ENCODE measurements at regions not wholly inside any gene's neighbourhood (a gene's known extent, or its start where the extent isn't known, plus 50 kb on each side); places are given as distances from the start of the nearest gene placed in this dataset.

DNA sequence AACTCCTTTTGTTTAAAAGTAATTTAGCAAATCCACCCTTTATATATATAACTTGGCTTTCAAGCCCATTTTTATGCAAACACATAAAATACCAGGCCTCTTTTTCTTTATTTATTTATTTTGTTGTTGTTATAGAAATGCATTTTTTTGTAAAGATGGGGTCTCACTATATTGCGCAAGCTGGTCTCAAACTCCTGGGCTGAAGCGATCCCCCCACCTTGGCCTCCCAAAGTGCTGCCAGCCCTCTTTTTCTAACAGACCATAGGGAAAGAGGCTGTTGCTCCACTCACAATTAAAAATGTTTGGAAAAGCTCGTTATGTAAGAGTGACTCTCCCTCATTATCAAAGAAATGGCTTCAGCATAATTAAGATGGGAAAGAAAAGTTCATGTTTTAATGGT, 440.9 kb downstream of the HACE1 start:
- TF ChIP-seq CTCF (IDR thresholded peaks at IDR 0.05; ENCODE audit: control extremely low read depth in 1 of 3, insufficient read depth in 1 of 3, low read depth in 1 of 3, low read length in 3 of 3) = no peak
- TF ChIP-seq EZH2 (IDR thresholded peaks at IDR 0.05; ENCODE audit: low read depth, low read length, severe bottlenecking) = no peak
- TF ChIP-seq SIX5 (IDR thresholded peaks at IDR 0.05; ENCODE audit: low read depth, low read length) = no peak
- no peak for TF ChIP-seq POLR2AphosphoS5 (IDR thresholded peaks at IDR 0.05; ENCODE audit: low read depth, low read length)
- TF ChIP-seq EP300 (IDR thresholded peaks at IDR 0.05; ENCODE audit: borderline replicate concordance in 1 of 2, low read depth in 2 of 2, low read length in 2 of 2) = no peak
- TF ChIP-seq CREB1 (IDR thresholded peaks at IDR 0.05) = no peak
- no peak for TF ChIP-seq PHF8 (conservative IDR thresholded peaks at IDR 0.05; ENCODE audit: low read depth, low read length)
- TF ChIP-seq BCL11A (IDR thresholded peaks at IDR 0.05; ENCODE audit: low read depth in 2 of 2, low read length in 2 of 2) = no peak
- TF ChIP-seq JUND (IDR thresholded peaks at IDR 0.05; ENCODE audit: low read length) = no peak
- no peak for TF ChIP-seq JUN (IDR thresholded peaks at IDR 0.05; ENCODE audit: low read depth, low read length)
- no peak for TF ChIP-seq RNF2 (IDR thresholded peaks at IDR 0.05; ENCODE audit: borderline replicate concordance, low read depth, low read length, missing control alignments, poor library complexity, severe bottlenecking)
- no peak for TF ChIP-seq POLR2A (IDR thresholded peaks at IDR 0.05; ENCODE audit: control extremely low read depth in 1 of 2, low read depth in 2 of 2, low read length in 2 of 2)
- no peak for TF ChIP-seq CHD2 (IDR thresholded peaks at IDR 0.05; ENCODE audit: low read length)

All from H1 (cell line).